GM19468 (cell line): ENCODE measurements at regions not wholly inside any gene's neighbourhood (a gene's known extent, or its start where the extent isn't known, plus 50 kb on each side); places are given as distances from the start of the nearest gene placed in this dataset.
A peak's percentile ranks its signal among the peaks of the same experiment; 100 is the strongest.
"Not testable (repeated sequence)": the region's sequence is repeated elsewhere in the genome, so short reads cannot be mapped to it uniquely, and the experiment has no call there.

ENCODE experiments used
- ATAC-seq: cut with Tn5 transposase; IDR thresholded peaks from one replicate; pipeline ENCODE4 v1.9.1; 2021; ENCODE audit warnings: mild to moderate bottlenecking, moderate library complexity, moderate number of reproducible peaks; ENCODE audit not compliant: unreplicated experiment; ENCODE audit errors: extremely low read depth

DNA sequence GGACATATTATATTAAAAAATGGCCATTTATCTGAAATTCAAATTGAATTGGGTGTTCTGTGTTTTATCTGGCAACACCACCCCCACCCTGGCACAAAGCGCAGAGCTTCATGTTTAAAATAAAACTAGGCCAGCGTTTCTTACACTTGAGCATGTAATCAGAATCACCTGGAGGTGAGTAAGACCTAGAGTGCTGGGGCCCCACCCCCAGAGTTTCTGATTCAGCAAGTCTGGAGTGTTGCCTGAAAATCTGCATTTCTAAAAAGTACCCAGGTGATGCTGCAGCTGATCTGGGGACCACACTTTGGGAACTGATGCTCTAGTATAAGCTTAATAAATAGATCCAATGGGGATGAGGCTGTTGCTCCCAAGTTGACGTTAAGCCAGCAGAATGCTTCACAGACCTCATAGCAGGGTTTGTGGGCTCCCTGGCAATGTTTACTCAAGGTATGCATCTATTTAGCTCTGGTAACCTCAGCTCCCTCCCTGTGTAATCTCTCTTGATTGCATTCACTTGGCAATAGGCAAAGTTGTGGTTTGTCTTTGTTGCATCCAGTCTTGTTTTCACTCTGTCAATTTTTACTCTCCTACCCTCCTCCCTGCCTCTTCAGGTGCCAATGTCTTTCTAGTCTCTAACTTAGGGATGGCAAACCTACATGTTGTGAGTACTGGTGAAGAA lies 99.8 kb upstream of the TEX13D start:
- peak; percentile 32 for ATAC-seq

- no peak for ATAC-seq
Observed at GRCh38 chrX:124234348-124234747, 98.1 kb upstream of the TEX13D start.

- ATAC-seq: no peak
Observed at GRCh38 chrX:124238268-124238667, 94.2 kb upstream of the TEX13D start.

GRCh38 chrX:124239324-124239723 lies 93.1 kb upstream of the TEX13D start:
- ATAC-seq: no peak

DNA sequence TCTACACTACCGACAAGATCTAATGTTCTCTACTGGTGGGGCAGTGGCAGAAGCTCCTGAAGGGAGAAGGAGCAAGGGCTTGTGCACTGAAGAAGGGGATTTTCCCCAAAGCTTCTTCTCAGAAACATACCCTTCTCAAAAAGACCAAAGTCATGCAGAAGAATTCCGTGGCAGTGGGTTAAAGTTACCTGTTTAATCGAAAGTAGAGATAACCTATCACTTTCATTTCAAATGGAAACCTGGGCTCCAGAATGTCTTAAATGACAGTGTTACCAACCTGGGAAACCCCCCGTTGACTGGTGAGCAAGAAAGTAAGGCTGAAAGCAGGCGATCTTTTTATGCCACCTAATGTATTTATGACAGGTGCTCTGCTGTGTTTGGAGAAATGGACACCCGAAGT lies 92.5 kb upstream of the TEX13D start:
- peak; percentile 84 for ATAC-seq

DNA sequence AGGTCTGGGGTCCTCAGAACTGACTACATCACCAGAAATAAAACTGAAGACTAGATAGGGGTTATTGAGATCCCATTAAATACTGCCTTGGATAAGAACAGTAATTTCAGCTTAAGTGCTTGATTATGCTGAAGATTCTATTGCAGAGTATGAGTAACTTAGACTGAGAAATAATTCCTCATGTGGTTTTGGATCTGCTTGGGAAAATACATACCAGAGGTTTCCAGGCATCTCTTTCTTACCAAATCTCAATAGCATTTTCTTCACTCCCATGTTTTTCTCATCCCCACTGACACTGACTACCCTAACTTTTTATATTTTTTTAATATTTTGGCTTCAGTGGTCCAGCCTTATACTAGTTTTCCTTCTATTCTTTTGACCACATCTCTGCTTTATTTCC lies 92.0 kb upstream of the TEX13D start:
- ATAC-seq: no peak

DNA sequence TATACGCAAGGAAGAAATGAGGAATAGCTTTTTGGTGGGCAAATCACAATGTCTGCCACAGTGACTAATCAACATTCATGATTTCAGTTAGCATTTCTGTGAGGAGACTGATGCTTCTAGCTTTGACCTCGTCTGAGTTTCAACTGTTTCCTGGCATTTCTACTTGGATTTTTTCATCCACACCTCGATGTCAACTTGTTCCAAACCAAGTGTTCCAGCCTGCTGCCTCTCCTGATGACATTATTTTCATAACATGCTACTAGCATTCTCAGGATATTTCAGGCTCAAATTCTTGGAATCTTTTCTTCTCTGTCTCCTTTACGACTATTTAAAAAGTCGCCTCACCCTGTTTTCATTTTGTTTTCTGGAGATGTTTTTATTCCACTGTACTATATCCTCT lies 90.3 kb upstream of the TEX13D start:
- ATAC-seq: no peak

GRCh38 chrX:124249345-124249744 lies 83.1 kb upstream of the TEX13D start:
- ATAC-seq: no peak

DNA sequence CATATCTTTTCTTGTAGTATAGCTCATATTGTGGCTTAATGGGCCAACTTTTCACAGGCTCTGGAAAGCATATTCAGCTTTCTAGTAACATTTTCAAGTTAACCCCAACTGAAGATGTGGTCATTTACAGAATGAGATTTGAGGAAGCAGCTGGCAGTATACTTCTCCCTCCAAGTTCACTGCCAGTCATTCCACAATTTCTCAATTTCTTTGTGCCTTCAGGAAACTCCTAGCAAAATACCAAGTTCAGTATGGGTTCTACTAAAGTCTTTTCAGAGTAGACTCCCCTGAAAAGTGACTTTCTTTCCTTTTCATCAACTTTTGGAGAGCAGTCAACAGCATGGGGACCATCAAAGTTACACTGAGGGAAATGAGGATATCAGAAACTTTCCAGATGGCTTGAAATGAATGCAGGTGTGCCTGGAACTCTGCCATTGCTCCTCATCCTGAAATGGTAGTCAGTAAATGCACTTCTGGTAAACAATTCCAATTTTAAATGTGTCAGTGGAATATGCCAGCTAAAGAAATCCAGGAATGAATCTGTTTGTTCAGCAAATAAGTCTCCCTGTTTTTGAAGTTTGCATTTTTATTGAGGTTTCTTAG lies 81.5 kb upstream of the TEX13D start:
- ATAC-seq: no peak

GRCh38 chrX:124254611-124255010 lies 77.8 kb upstream of the TEX13D start:
- ATAC-seq: no peak

- ATAC-seq: no peak
Observed at GRCh38 chrX:124256216-124256615, 76.2 kb upstream of the TEX13D start.

DNA sequence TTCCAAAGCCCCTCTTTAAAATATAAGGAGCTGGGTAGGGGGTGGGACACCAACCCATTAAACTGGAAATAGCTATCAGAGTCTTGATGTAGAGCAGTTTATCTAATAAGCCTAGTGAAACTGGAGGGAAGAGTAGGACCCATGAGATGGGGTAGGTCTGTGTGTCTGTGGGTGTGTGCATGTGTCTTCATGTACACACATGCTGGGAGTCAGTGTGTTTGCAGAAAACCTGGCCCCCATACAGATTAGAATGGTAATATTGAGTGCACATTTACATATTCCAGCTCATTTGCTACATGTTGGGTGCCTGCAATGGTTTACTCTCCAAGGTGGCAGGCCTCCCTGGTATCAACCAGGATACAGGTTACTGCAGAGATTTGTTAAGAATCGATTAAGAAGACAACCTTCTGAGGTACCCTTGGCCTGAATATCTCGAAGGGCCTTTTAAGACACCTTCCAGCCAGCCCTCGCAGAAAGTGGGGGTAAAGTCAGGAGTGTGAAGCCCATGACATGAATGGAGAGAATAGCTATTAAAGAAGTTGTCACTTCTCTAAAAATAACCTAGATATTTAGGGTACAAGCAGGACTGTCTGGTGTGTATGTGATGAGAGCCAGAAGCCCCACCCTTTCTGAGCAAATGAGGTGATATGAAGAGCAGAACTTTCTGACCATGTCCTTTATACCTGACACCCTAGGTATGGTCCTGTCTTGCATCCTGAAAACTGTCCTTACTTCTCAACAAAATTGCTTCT lies 75.7 kb upstream of the TEX13D start:
- ATAC-seq: no peak

DNA sequence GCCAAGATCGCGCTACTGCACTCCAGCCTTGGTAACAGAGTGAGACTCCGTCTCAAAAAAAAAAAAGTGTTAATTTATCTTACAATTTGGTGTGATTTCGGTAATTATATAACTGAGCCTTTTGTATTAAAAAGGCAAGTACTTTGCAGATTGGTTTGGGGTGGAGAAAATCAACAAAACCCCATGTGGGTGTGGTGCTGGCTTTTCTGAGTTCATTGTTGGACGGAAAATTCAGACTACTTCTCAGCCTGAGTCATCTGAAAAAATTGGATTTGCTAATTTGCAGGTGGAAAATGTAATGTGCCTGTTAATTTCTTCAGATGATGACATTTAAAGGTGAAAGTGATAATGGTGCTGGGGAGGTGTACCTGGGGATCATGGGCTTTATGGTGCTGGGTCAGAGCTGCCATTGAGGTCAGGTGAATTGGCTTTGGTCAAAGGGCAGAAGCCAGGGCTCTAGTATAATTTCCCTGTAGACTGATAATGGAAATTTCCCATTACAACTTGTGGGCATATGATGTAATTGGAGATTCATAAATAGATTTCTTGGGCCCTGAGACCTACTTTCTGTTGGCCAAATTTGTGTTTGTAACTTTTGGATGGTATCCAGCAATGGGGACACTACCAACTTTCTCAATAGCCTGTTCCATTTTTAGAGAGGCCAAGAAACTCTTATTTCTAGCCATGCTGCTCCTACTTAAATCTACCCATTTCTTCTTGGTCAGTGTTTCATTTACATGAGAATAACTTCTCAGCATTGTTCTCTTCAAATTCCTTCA lies 74.3 kb upstream of the TEX13D start:
- no peak for ATAC-seq

- no peak for ATAC-seq
Observed at GRCh38 chrX:124260845-124261244, 71.6 kb upstream of the TEX13D start.

GRCh38 chrX:124263743-124264142 lies 68.7 kb upstream of the TEX13D start:
- no peak for ATAC-seq

DNA sequence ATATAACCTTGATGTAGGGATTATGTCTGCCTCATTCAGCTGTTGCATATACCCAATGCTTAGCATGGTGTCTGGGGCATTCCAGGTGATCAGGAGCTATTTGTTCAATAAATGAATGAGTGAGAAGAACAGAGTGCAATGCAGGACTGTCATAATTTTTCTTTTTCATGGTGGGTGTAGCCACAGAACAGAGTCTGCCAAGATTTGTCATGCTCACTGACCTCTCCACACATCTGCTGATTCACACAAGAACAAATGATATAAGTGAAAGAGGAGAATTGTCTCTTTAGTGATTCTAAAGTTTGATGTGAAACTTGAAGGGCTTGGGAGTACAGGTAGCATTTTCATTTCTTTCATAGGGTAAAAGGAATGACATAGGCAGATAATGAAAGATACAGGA lies 64.4 kb upstream of the TEX13D start:
- ATAC-seq: no peak

DNA sequence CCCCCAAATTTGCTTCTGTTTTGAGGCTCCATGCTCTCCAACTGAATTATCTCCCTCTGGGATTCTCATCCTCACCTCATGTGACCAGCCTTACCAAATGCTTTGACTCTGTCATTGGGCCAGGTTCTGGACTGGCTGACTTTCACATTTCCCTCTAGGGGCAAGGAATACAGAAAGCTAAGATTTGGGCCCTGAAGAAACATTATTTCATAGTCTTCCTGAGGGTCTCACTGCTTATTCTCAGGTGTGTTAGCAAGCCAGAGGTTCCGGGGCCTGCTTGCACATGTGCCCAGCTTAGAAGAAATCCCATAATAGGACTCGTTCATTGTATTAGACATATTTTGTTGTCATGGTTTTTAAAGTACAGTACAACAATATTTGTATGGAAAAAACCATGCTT lies 62.6 kb upstream of the TEX13D start:
- no peak for ATAC-seq

- not testable (repeated sequence) for ATAC-seq
Observed at GRCh38 chrX:124271599-124271998, 60.9 kb upstream of the TEX13D start.

DNA sequence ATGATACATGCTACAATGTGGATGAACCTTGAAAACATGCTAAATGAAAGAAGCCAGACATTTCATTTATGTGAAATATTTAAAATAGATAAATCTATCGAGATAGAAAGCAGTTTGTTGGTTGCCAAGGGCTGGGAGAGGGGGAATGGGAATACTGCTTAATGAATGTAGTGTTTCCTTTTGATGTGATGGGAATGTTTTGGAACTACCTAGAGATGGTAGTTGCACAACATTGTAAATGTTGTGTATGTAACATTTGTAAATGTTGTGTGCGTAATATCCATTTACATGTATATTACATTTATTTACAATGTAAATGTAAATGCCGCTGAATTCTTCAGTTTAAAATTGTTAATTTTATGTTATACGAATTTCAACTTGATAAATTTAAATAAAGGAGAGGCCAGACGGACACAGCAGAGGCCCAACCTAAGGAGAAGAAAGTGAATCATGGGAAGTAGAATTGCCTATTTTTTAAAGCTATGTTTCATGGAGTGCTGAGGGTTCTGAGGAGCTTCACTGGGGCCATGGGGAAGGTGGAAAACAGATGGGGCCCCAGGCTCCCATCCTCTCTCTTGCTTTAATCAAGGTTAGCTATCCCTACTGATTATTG lies 60.0 kb upstream of the TEX13D start:
- no peak for ATAC-seq

- ATAC-seq: no peak
Observed at GRCh38 chrX:124274438-124275181, 57.9 kb upstream of the TEX13D start.
